KMS-11 (cell line): ENCODE measurements at regions not wholly inside any gene's neighbourhood (a gene's known extent, or its start where the extent isn't known, plus 50 kb on each side); places are given as distances from the start of the nearest gene placed in this dataset.
A peak's percentile ranks its signal among the peaks of the same experiment; 100 is the strongest.

Source experiments
- H2AFZ ChIP-seq: fragments of 200-600 bp; sonication (generic); 2 replicates; pipeline ENCODE4 v1.6.1; 2016; ENCODE audit warnings: antibody characterized with exemption, mixed run types, low read depth
- H3K27ac ChIP-seq: fragments of 200-600 bp; sonication (generic); 2 replicates; pipeline ENCODE4 v1.6.1; 2016; ENCODE audit warnings: mild to moderate bottlenecking, mixed run types
- H3K27me3 ChIP-seq: fragments of 200-600 bp; sonication (generic); 2 replicates; pipeline ENCODE4 v1.6.1; 2017; ENCODE audit warnings: mild to moderate bottlenecking, low read depth, mixed run types, moderate library complexity; ENCODE audit not compliant: insufficient read depth
- H3K36me3 ChIP-seq: fragments of 200-600 bp; sonication (generic); 2 replicates; pipeline ENCODE4 v1.6.1; 2017; ENCODE audit warnings: mild to moderate bottlenecking, mixed run types; ENCODE audit not compliant: insufficient read depth
- H3K4me1 ChIP-seq: fragments of 200-600 bp; sonication (generic); 2 replicates; pipeline ENCODE4 v1.6.1; 2016; ENCODE audit warnings: mild to moderate bottlenecking, low read depth, mixed run types; ENCODE audit not compliant: poor library complexity, severe bottlenecking
- H3K4me2 ChIP-seq: fragments of 200-600 bp; sonication (generic); 2 replicates; pipeline ENCODE4 v1.7.0; 2016; ENCODE audit warnings: mild to moderate bottlenecking, mixed run types
- H3K4me3 ChIP-seq: fragments of 200-600 bp; sonication (generic); IDR thresholded peaks from 2 replicates; pipeline ENCODE4 v1.6.1; 2017; ENCODE audit warnings: low read depth, low read length, mixed read lengths; ENCODE audit not compliant: insufficient read depth
- H3K79me2 ChIP-seq: fragments of 200-600 bp; sonication (generic); 2 replicates; pipeline ENCODE4 v1.6.1; 2016; ENCODE audit warnings: low read depth, mixed run types; ENCODE audit not compliant: insufficient read depth
- H3K9ac ChIP-seq: fragments of 200-600 bp; sonication (generic); 2 replicates; pipeline ENCODE4 v1.6.1; 2016; ENCODE audit warnings: mild to moderate bottlenecking, mixed run types
- H4K20me1 ChIP-seq: fragments of 200-600 bp; sonication (generic); 2 replicates; pipeline ENCODE4 v1.6.1; 2016; ENCODE audit warnings: mild to moderate bottlenecking, mixed run types; ENCODE audit not compliant: insufficient read depth
- TF ChIP-seq, protein P1 (sequence below): fragments of 200-600 bp; sonication (generic); conservative IDR thresholded peaks from 2 replicates; pipeline ENCODE4 v1.6.1; 2017; ENCODE audit warnings: low read depth, mild to moderate bottlenecking, antibody characterized with exemption, low read length, moderate library complexity, mixed read lengths

- H3K9ac ChIP-seq: no peak overlapping the region
- TF ChIP-seq, protein P1, sequence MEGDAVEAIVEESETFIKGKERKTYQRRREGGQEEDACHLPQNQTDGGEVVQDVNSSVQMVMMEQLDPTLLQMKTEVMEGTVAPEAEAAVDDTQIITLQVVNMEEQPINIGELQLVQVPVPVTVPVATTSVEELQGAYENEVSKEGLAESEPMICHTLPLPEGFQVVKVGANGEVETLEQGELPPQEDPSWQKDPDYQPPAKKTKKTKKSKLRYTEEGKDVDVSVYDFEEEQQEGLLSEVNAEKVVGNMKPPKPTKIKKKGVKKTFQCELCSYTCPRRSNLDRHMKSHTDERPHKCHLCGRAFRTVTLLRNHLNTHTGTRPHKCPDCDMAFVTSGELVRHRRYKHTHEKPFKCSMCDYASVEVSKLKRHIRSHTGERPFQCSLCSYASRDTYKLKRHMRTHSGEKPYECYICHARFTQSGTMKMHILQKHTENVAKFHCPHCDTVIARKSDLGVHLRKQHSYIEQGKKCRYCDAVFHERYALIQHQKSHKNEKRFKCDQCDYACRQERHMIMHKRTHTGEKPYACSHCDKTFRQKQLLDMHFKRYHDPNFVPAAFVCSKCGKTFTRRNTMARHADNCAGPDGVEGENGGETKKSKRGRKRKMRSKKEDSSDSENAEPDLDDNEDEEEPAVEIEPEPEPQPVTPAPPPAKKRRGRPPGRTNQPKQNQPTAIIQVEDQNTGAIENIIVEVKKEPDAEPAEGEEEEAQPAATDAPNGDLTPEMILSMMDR: peak; percentile 91
- H3K27me3 ChIP-seq: peaks cover 3% of the 10 kb centered on the region; the same call in 1 of the 2 replicates
- H3K36me3 ChIP-seq: no peaks in the 10 kb centered on the region
- H4K20me1 ChIP-seq: no peaks in the 10 kb centered on the region
- peak overlapping the region; percentile 36; the same call in 1 of the 2 replicates for H3K4me2 ChIP-seq
- H3K27ac ChIP-seq: no peak overlapping the region
- H3K4me1 ChIP-seq: no peaks in the 10 kb centered on the region
- H3K79me2 ChIP-seq: no peaks in the 10 kb centered on the region
- peak overlapping the region; percentile 25; the same call in 1 of the 2 replicates for H2AFZ ChIP-seq
- H3K4me3 ChIP-seq: no peak overlapping the region
These were observed 51.5 kb upstream of the LRRC32 start for GRCh38 chr11:76721755-76722677.

GRCh38 chr11:76723142-76723541, 52.6 kb upstream of the LRRC32 start:
- H3K27me3 ChIP-seq: peaks cover 3% of the 10 kb centered on the region; the same call in 1 of the 2 replicates
- TF ChIP-seq, protein P1: no peak
- H3K4me1 ChIP-seq: no peaks in the 10 kb centered on the region
- no peaks in the 10 kb centered on the region for H3K79me2 ChIP-seq
- no peaks in the 10 kb centered on the region for H4K20me1 ChIP-seq
- no peak overlapping the region for H3K4me3 ChIP-seq
- no peaks in the 10 kb centered on the region for H3K36me3 ChIP-seq
- H3K4me2 ChIP-seq: no peak overlapping the region
- no peak overlapping the region for H2AFZ ChIP-seq
- H3K9ac ChIP-seq: no peak overlapping the region
- H3K27ac ChIP-seq: no peak overlapping the region

DNA sequence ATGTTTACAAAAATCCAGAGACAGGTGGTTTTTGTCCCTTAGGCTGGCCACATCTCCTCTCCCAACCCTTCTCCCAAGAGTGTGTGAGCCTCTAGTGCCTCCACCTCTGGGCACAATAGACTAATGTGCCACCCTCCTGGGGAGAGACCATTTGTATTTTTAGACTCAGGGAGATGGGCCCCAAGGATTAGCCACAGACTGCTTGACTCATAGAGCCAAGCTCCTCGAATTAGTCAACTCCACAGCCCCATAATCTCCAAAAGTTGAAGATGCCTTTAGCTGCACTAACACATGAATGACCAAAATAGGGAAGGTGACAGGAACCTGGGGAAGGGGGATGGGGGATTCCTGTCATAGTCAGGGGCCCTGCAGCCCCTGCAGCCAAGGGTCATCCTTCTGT, 53.0 kb upstream of the LRRC32 start:
- Histone ChIP-seq H3K9ac (no peak overlapping the region), H3K36me3 (no peaks in the 10 kb centered on the region), H3K4me3 (no peak overlapping the region), H2AFZ (no peak overlapping the region), H3K27me3 (peaks cover 3% of the 10 kb centered on the region; the same call in 1 of the 2 replicates), H3K4me2 (no peak overlapping the region), H4K20me1 (no peaks in the 10 kb centered on the region), H3K4me1 (no peaks in the 10 kb centered on the region), H3K79me2 (no peaks in the 10 kb centered on the region), H3K27ac (no peak overlapping the region)
- TF ChIP-seq, protein P1: no peak

DNA sequence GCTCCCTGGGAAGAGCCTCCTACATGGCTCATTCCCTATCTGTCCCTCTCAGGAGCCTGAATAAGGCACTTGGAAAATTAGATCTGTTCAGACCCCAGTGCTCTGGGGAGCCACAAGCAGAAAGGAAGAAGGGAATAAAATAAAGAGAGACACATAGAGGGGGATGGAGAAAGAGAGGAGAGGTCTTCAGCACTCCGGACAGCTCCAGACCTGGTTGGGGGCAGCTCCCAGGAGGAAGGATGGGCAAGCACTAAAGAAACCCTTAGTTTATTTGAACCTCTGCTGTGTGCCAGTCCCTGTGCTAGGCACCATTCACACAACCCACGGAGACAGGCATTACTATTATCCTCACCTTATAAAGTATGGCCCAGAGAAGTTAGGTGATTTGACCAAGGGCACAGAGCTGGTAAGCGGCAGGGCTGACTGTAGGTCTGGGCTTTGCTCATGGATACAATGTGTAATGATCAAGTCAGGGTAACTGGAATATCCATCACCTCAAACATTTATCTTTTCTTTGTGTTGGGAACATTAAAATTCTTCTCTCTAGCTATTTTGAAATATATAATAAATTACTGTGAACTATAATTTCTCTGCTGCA, 53.7 kb upstream of the LRRC32 start:
- Histone ChIP-seq H3K79me2 (no peaks in the 10 kb centered on the region), H3K4me2 (no peak overlapping the region), H3K9ac (no peak overlapping the region), H3K27ac (no peak overlapping the region), H3K4me3 (no peak overlapping the region), H4K20me1 (no peaks in the 10 kb centered on the region), H2AFZ (no peak overlapping the region), H3K4me1 (no peaks in the 10 kb centered on the region), H3K36me3 (no peaks in the 10 kb centered on the region), H3K27me3 (peaks cover 3% of the 10 kb centered on the region; the same call in 1 of the 2 replicates)
- TF ChIP-seq, protein P1: no peak
